GM12874 (cell line): ENCODE measurements at regions not wholly inside any gene's neighbourhood (a gene's known extent, or its start where the extent isn't known, plus 50 kb on each side); places are given as distances from the start of the nearest gene placed in this dataset.

Experiments used
- TF ChIP-seq, protein P1 (sequence below): IDR thresholded peaks from 2 replicates; pipeline ENCODE4 v1.5.1; 2011; ENCODE audit warnings: low read depth, mild to moderate bottlenecking, control low read depth, low read length, moderate library complexity; ENCODE audit not compliant: insufficient read depth

DNA sequence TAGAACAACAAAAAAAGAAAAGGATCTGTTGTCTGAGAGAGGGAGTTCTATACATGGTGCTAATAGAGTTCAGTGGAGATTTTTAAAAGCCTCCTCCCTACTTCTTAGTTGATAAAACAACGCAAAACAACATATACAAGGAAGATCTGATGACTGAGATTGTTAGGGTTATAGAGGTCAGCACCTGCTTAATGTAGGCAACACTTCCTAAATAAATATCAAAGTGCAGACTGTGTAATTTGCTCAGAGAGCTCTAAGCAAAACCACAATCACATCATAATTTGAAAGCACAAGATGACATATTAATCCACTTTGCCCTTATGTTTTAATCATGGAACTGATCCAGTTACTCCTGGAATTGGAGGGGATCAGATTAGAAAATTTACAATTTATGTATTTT is 474.5 kb downstream of the PRR16 start:
- TF ChIP-seq, protein P1, sequence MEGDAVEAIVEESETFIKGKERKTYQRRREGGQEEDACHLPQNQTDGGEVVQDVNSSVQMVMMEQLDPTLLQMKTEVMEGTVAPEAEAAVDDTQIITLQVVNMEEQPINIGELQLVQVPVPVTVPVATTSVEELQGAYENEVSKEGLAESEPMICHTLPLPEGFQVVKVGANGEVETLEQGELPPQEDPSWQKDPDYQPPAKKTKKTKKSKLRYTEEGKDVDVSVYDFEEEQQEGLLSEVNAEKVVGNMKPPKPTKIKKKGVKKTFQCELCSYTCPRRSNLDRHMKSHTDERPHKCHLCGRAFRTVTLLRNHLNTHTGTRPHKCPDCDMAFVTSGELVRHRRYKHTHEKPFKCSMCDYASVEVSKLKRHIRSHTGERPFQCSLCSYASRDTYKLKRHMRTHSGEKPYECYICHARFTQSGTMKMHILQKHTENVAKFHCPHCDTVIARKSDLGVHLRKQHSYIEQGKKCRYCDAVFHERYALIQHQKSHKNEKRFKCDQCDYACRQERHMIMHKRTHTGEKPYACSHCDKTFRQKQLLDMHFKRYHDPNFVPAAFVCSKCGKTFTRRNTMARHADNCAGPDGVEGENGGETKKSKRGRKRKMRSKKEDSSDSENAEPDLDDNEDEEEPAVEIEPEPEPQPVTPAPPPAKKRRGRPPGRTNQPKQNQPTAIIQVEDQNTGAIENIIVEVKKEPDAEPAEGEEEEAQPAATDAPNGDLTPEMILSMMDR: no peak

DNA sequence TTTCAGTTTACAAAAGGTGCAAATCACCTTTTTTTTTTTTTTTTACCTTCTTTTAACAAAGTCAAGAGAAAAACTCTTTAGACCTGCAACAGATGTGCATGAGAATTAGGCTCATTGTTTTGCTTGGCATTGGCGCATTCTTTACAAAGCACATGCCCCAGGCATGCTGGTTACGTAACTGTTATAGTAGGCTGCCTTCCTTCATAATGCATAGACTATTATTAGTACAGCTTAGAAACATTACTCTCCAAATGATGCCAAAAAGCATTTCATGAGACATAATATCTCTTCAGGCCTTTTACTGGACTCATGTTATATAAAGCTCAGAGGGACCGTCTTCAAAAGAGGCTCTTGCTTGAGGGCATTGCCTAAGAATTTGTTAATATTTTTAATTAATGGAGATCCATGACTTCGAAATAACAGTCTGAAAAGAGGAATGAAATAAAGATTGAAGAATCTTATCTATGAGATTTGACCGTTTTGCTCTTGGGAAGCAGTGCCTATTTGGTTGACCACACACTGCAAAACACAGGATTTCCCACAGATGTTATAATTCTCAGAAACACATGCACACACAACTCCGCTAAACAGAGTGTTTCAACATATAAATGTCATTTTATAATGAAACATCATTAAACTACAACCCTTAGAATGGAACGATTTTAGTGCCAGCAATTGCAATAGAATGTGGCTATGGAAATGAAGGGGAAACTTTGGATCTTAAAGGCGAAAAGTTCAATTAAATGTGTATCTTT is 478.7 kb downstream of the PRR16 start:
- TF ChIP-seq, protein P1: no peak

DNA sequence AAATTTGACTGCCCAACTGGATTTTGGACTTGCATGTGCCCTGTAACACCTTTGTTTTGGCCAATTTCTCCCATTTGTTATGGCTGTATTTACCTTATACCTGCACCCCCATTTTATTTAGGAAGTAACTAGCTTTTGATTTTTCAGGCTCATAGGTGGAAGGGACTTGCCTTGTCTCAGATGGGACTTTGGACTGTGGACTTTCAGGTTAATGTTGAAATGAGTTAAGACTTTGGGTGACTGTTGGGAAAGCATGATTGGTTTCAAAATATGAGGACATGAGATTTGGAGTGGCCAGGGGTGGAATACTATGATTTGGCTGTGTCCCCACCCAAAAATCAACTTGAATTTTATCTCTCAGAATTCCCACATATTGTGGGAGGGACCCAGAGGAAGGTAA is 490.2 kb downstream of the PRR16 start:
- TF ChIP-seq, protein P1: no peak

DNA sequence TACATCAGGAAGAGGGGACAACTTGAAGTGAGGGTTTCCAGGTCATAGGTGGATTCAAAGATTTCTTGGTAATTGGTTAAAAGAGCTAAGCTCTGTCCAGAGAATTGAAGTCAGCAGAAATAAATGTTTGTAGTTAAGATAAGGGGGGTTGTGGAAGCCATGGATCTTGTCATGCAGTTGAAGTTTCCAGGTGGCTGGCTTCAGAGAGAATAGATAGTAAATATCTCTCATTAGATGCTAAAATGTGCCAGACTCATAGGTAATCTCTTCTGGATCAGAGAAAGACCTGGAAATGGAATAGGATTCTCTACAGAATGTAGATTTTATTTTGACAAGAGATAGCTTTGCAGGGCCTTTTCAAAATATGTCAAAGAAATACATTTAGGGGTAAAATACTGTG is 491.7 kb downstream of the PRR16 start:
- TF ChIP-seq, protein P1: no peak

DNA sequence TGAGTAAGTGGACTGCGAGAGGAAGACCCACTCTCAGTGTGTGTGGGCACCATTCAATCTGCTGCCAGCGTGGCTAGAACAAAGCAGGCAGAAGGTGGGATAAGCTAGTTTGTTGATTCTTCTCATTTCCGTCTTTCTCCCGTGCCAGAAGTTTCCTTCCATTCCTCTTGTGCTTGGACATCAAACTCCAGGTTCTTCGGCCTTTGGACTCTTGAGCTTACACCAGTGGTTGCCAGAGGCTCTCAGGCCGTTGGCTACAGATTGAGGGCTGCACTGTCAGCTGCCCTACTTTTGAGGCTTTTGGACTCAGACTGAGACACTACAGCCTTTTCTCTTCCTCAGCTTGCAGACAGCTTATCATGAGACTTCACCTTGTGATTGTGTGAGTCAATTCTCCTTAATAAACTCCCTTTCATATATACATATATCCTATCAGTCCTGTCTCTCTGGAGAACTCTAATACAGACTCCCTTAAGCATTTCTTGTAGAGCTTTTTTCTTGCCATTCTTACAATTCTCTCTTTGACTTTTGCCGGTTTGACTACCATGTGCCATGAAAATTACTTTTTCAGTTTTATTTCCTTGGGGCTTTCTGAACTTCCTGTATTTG is 494.9 kb downstream of the PRR16 start:
- TF ChIP-seq, protein P1: no peak

- TF ChIP-seq, protein P1: no peak
Measured at GRCh38 chr5:120960510-120960909, 496.4 kb downstream of the PRR16 start.

- TF ChIP-seq, protein P1: no peak
Measured at GRCh38 chr5:120967366-120967765, 503.3 kb downstream of the PRR16 start.
